ENCODE measurements at regions not wholly inside any gene's neighbourhood (a gene's known extent, or its start where the extent isn't known, plus 50 kb on each side); places are given as distances from the start of the nearest gene placed in this dataset.

DNA sequence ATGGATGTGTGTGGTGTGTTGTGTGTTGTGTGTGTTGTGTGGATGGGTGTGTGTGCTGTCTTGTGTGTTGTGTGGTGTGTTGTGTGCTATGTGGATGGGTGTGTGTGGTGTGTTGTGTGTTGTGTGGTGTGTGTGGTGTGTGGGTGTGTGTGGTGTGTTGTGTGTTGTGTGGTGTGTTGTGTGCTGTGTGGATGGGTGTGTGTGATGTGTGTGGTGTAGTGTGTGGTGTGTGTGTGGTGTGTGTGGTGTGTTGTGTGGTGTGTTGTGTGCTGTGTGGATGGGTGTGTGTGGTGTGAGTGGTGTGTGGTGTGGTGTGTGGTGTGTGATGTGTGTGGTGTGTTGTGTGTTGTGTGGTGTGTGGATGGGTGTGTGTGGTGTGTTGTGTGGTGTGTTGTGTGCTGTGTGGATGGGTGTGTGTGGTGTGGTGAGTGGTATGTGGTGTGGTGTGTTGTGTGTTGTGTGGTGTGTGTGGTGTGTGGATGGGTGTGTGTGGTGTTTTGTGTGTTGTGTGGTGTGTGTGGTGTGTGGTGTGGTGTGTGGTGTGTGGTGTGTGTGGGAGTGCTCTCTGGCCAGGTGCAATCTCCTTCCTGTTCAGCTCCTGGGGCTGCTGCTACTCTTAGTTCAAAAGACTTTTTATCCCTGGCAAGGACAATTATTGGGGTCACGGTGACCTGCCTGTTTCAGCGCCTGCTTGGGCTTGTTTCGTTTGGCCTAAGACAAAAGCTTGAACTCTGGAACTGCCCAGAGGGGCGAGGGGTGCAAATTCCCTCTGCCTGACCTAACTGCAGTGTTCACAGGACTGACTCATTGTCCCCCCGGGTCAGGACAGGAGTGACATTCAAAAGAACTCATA is 101.1 kb downstream of the UBIAD1 start:
- no peak for DNase-seq (ENCODE audit: low read depth)

DNA sequence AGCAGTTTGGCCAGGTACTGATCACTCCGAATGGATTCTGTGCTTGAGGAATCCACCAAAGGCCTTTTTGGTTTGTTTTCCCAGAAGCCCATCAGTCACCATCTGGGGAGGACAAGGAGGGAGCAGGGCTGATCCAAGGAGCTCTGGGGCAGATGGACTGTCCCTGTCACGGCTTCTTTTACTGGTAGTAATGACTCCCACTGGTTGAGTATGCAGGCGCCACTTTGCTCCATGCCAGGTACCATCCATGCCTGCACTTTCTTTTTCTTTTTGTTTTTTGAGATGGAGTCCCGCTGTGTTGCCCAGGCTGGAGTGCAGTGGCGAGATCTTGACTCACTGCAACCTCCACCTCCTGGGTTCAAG is 101.7 kb downstream of the UBIAD1 start:
- DNase-seq (ENCODE audit: low read depth): no peak

DNA sequence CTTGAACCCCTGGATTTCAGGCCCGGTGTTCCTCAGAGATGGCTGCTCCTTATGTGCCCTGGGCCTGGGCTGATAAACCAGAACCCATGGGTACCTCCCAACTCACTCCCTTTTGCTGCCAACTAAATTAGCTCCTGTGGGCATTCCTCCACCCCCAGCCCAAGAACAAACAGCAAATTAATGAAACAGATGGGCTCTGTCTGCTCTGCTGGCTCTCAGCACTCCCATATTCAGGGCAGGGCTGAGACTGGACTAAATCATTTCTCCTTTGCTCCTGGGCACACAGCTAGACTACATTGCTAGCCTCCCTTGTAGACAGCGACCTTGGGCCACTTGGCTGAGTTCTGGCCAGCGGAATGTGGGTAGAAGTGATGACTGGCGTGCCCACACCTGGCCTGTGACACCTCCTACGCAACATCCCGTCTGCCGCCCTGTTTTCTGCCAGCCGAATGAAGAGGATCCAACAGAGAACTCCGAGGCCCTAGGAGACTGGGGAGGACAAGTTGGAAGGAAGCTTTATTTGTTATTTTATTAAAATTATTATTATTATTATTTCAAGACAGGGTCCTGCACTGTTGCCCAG is 101.9 kb upstream of the DISP3 start:
- DNase-seq (ENCODE audit: low read depth): no peak

DNA sequence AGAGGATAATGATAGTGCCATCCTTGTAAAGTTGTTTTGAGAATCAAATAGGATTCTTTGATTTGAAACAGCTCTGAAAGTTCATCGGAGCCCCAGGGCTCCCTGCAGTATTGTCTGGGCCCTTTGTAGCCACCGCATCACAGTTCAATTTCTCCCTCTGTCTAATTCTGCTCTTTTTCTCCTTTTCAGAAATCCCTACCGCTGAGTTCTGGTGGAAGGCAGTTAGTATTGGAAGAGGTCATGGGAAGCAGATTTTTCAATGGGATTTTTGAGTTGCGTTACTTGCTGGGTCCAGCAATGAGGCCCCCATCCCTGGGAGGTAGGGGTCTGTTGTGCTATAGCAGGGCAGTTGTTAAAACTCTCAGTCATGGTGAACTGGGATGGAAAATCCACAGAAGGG is 101.0 kb upstream of the DISP3 start:
- no peak for DNase-seq (ENCODE audit: low read depth)

DNA sequence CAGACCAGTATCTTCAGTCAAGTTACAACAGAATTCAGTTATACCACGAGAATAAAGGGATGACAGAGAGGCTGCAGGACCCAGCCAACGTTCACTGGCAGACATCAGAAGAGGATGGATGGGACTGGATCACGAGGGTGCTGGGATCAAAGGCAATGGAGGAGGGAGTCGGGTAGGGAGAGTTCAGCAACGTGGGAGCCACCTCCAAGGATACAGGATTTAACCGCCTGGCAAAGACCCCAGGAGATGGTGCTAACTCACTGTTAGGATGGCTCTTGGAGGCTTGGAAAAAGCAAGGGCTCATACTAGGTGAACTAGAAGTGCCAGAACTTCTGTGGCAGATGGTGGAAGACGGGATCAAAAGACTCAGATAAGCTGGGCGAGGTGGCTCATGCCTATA is 99.1 kb upstream of the DISP3 start:
- no peak for DNase-seq (ENCODE audit: low read depth)

DNA sequence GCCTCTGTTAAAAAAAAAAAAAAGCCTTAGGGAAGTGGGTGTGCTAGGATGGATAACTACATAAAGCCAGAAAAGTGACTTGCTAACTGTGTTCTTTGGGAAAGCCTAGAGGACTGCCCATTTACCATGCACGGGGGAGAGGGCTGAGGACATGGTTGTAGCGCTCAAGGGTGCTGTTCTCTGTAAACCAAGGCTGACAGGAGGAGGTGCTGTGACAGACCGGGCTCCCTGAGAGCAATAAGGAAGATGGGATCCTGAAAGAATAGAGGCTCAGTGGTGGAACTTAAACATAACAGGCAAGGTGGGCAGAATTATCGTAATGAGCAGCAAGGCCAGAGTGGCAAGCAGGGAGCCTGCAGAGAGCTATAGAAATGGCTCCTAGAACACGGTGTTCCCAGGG is 98.5 kb upstream of the DISP3 start:
- no peak for DNase-seq (ENCODE audit: low read depth)

DNA sequence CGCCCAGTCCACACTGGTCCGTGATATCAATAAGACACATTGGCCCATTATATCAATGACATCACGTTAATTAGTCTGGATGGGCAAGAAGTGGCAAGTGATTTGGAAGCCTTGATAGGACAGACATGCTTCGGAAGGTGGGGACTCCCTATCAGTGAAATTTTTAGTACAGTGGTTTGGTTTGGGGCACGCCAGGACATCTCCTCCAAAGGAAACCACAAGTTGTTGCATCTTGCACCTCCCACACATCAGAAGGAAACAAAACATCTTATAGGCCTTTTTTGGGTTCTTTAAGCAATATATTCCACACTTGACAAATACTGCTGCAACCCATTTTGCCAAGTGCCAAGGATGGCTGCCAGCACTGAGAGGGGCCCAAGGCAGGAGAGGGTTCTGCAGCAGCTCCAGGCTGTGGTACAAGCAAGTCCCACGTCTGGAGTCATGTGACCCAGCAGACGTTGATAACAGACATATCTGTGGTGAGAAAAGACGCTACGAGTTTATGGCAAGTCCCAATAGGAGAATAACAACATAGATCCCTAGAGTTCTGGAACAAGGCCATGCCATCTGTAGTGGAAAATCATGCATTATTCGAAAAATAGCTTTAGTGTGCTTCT is 95.3 kb upstream of the DISP3 start:
- DNase-seq (ENCODE audit: low read depth): no peak

DNA sequence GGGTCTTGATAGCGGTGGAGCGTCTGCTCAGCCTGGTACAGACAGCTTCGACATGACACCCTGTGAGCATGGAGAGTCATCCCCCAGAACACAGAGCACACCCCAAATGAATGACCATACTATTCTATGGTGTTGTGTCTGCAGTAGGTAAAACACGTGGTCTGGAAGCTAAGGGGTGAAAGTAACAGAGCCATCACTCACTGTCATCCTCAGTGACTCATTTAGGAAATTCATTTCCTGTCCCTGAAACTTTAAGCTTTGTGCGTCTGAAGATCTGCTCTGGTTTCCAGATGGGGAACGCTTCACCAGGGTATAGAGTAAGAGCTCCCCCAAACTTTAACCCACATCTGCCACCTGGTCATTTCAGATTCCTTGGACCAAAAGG is 94.8 kb upstream of the DISP3 start:
- DNase-seq (ENCODE audit: low read depth): peak; percentile 8

DNA sequence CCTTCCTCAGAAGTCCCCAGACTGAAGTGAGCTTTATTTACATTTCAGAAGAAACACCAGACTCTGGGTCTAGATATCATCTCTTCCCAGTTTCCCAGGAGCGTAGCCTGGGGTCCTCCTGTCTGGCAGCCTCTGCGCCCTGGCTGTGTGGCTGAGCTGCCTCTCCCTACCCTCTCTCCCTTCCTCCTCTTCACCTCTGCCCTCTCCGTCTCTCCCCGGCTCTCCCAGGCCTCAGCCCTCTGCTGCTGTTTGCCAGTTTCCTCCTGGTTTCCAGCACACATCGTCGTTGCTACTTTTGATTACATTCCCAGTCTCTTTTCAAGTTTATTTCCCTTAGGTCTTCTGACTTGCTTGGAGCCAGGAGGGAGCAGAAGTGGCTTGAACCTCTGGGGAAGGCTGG is 91.1 kb upstream of the DISP3 start:
- no peak for DNase-seq (ENCODE audit: low read depth)

DNA sequence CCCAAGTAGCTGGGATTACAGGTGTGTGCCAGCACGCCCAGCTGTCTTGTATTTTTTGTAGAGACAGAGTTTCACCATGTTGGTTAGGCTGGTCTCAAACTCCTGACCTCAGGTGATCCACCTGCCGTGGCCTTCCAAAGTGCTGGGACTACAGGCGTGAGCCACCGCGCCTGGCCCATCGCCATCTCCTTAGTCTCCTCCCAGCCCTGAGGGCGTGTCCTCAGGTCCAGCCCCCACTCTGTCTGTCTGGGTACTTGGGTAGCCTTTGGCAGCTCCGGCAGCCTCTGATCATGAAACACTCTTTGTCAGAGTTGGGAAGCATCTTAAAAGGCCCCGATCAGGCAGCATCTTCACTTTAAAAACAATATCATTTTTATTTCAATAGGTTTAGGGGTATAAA is 90.3 kb upstream of the DISP3 start:
- DNase-seq (ENCODE audit: low read depth): no peak

DNA sequence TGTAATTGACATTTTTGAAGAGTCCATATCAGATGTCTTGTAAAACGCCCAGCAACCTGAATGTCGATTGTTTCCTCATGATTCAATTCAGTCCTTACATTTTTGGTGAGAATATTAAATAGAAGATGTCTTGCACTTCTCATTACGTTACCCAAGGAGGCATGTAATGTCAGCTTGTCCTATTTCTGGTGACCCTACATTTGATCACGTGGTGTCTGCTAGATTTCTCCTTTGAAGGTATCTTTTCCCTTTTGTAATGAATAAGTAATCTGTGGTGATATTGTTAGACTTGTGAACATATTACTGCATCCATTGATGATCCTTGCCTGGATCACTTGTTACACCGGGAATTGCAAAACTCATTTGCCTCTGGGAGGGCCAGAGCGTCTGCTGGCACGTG is 87.6 kb upstream of the DISP3 start:
- DNase-seq (ENCODE audit: low read depth): no peak

DNA sequence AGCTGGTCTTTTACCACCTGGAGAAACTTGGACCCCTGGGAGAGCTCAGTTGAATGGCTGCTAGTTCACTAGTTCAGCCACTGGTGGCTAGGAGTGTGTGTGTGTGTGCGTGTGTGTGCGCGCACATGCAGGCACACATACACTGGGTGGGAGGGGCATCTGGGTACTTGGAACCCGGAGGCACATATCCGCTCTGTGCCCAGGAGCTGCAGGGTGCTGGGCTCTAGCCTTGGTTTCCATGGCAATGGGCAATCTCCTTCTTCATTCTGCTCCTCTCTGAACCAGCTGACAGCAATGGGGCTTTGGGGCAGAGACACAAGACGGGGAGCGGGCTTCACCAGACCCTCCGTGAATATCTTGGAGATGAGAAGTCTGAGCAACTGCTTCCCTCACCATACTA is 87.1 kb upstream of the DISP3 start:
- DNase-seq (ENCODE audit: low read depth): no peak

DNA sequence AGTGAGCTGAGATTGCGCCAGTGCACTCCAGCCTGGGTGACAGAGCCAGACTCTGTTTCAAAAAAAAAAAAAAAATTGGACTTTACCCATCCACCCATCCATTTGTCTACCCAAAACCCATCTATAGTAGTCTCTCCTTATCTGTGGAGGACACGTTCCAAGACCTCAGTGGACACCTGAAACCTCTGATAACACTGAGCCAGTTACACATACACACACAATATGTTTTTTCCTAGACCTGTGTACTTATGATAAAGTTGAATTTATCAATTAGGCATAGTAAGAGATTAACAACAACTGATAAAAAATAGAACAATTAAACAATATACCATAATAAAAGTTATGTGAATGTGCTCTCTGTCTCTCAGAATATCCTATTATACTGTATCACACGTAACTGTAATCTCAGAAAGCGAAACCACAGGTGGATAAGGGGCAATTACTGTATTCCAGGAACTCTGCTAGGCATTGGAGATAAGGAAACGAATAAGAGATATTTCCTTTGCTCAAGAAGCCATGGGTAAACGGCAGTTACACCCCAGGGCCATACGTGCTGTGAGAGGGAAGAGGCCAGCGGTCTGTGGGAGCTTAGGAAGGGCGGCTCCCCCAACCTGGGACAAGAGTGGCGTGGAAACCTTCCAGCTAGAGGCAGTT is 84.2 kb upstream of the DISP3 start:
- no peak for DNase-seq (ENCODE audit: low read depth)

DNA sequence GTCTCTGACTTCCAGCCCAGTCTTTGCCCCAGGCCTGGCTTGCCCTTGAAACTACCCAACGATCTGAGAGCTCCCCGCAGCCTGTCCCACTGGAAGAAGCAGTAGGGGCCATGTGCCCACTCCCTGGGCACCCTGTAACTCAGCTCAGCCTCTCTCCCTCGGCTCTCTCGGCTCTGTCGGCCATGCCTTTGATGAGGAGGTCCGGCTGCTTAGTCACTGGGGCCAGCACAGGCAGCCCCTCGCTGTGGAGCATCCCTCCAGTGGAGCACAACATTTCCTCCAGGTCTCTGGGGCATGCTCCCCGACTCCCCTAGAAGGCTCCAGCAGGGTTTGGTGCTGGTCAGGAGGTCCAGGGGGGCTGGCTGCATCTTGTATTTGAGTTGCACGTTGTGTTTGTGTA is 83.3 kb upstream of the DISP3 start:
- DNase-seq (ENCODE audit: low read depth): no peak

DNA sequence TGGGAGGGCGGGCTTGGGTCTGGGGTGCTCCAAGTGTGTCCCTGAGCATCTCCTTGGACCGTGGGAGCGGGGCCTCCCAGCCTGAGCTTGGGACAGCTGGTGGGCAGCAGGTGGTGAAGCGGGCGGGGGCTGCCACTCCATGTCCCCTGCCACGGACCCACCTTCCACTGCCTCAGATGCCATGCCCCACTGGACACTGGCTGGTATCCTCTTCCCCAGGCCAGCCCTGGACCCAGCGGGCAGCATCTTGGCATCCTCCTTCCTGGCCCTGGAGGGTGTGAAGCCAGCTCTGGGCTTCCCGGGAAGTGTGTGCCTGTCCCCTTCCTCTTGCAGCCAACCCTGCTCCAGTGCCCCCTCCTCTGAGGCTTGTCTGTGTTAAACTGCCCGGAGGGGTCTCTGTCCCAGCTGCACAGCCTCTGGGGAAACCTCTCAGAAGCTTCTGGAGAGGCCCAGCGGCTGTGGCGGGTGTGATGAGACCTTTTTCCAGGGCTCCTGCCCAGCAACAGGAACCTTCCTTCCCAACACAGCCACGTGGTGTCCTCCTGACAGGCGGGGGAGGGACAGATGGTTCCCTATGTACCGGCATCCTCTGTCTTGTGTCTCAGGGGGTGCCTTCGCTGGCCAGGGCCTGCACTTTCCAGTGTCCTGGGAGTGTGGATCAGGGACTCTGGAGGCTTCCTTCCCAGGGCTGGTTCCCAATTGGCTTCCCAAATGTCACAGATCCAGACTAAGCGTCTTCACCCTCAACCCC is 81.6 kb upstream of the DISP3 start:
- DNase-seq (ENCODE audit: low read depth): no peak

DNA sequence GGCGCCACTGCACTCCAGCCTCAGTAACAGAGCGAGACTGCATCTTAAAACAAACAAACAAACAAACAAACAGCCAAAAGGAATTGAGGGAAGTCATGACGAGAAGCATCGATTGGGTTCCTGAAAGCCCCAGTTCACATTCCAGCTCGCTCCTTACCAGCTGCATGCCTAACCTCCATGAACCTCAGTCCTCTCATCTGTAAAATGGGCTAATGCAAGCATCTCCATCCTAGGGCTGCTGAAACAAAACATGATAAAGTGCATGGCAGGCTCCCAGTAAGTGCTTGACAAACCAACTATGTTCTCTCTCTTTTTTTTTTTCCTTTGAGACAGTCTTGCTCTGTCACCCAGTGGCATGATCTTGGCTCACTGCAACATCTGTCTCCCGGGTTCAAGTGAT is 79.7 kb upstream of the DISP3 start:
- no peak for DNase-seq (ENCODE audit: low read depth)

DNA sequence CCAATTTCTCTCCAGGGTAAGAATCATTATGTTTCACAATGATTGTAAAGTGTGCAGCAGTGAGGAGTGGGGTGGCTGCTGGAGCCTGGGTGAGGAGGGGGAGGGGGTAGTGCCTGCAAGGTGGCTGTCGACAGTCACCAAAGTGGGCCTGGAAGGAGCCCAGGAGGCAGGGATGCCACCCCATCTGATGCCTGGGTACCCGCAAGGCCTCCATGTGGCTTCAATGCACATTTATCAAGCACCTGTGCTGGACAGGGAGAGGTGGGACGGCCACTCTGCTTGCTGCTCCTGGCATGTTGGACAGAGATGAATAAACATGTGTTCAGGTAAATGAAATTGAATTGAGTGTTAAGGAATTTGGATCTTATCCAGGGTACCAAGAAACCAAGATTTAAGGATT is 78.8 kb upstream of the DISP3 start:
- no peak for DNase-seq (ENCODE audit: low read depth)

DNA sequence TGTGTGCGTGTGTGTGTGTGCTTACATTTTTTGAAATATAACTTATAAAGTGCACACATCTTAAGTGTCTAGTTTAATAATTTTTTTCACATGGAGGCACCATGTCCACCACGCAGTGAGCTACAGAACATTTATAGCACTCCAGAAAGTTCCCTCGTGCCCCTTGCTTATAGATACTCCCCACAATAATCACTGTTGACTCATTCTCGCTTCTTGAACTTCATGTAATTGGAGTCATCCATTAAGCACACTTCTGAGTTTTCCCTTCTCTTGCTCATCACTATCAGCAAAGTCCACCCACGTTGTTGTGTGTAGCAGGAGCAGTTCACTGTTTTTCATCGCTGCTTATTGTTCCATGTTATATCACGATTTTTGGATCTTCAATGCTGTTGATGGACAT is 78.4 kb upstream of the DISP3 start:
- DNase-seq (ENCODE audit: low read depth): no peak

DNA sequence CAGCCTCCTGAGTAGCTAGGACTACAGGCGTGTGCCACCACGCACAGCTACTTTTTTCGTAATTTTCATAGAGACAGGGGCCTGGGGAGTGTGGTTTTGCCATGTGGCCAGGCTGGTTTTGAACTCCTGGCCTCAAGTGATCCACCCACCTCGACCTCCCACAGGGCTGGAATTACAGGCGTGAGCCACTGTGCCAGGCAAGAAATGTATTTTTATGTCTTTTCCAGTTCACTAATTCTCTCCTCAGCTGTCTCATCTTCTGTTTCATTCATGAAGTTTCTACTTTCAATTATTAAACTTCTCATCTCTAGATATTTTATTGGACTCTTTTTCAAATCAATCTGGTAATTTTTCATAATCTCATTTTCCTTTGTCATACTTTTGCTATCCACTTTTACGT is 72.1 kb upstream of the DISP3 start:
- no peak for DNase-seq (ENCODE audit: low read depth)

DNA sequence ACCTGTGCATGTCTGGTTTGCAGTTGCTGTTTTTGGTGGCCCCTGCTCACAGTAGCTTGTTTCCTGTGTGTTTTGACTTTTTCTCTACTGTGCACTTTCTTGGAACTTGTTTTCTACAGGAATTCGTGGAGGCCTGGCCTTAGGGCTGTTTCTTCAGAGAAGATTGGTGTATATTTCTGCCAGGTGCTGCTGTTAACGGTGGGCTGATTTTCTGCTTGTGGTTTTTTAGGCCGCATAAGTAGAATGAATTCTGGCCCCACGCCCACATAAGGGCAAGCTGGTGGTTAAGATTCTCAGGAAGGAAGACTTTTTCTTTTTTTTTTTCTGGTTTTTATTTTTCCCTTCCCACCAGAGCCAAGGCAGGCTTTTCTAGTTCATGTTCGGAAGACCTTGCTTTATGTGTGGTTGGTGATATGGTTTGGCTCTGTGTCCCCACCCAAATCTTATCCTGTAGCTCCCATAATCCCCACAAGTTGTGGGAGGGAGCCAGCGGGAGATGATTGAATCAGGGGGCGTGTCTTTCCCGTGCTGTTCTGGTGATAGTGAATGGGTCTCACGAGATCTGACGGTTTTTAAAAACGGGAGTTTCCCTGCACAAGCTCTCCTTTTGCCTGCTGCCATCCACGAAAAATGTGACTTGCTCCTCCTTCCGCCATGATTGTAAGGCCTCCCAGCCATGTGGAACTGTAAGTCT is 71.5 kb upstream of the DISP3 start:
- DNase-seq (ENCODE audit: low read depth): no peak

DNA sequence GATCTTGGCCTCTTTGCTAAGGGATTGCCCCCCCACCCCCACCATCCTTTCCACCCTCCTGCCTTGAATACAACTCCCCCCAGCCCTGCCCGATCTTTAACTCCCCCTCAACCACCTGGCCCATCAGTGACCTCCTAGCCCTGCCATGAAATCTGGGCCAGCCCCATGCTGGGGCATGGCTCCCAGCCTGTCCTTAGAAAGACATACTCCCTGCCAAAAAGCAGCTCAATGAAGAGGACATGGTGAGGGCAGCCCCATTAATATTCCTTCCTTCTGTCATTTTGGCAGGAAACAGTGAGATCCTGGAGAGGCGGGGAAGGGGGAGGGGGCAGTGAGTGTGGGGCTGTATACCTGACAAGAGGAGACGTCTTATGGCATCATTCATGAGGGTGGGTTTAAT is 66.8 kb upstream of the DISP3 start:
- DNase-seq (ENCODE audit: low read depth): no peak

Measured in LHCN-M2 (cell line).